Stimulated activated naive B cell treated with anti-CD40 and anti-IgM and Interleukin-4, amounts not matched to agents 10 μg/mL and 1 μg/mL and 100 μg/mL, for 72 hours (primary cell): ENCODE measurements at regions not wholly inside any gene's neighbourhood (a gene's known extent, or its start where the extent isn't known, plus 50 kb on each side); places are given as distances from the start of the nearest gene placed in this dataset.

Experiments used
- ATAC-seq, 2 donors: fragments of 150-1000 bp; cut with Tn5 transposase; replicated peaks; 2 replicates each; pipeline ENCODE4 v1.10.0; 2021; ENCODE audit warnings: moderate library complexity in 1 of 2
- DNase-seq: peaks from one replicate; pipeline ENCODE4 v3.0.0; 2021
- H3K27ac Mint-ChIP-seq: one replicate; pipeline ENCODE4 v1.8.0; 2022; ENCODE audit warnings: mild to moderate bottlenecking, mixed read lengths
- H3K27me3 Mint-ChIP-seq, 2 donors: one replicate each; pipeline ENCODE4 v1.8.0; 2022; ENCODE audit warnings: mixed read lengths in 2 of 2
- H3K36me3 Mint-ChIP-seq, 2 donors: one replicate each; pipeline ENCODE4 v1.8.0; 2022; ENCODE audit warnings: mixed read lengths in 2 of 2, mild to moderate bottlenecking in 1 of 2
- H3K4me1 Mint-ChIP-seq, 2 donors: one replicate each; pipeline ENCODE4 v1.8.0; 2022; ENCODE audit warnings: mixed read lengths in 2 of 2, mild to moderate bottlenecking in 1 of 2
- H3K4me3 Mint-ChIP-seq, 2 donors: one replicate each; pipeline ENCODE4 v1.8.0; 2022; ENCODE audit warnings: mild to moderate bottlenecking in 2 of 2, mixed read lengths in 2 of 2, moderate library complexity in 1 of 2
- H3K9me3 Mint-ChIP-seq, 2 donors: one replicate each; pipeline ENCODE4 v1.8.0; 2022; ENCODE audit warnings: mixed read lengths in 2 of 2, mild to moderate bottlenecking in 1 of 2

DNA sequence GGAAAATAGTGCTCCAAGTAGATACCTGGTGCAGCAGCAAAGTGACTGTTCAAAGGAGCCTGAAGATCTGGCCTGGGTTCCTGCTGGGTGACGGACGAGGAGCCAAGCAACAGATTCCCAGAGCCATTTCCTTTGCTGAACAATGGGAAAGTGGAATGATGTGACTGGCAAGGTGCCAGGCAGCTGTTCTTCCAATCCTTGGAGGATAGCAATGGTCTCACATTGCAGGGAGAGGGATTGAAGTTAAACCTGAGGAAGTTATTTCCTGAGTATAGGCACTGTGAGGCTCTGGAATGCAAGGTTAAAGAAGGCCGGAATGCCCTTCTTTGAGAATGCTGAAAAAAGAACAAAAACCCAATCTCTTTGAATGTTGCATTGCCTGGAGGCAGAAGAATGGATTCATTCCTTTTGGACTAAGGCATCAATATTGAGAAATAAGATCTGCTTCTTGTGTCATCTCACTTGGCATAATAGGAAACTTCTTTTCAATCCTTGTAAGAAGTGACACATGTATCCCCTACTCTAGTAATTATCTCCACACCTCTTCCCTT, 223.8 kb downstream of the BLID start:
- peaks cover 0 to 1% of the 10 kb centered on the region in 2 donors for H3K9me3 Mint-ChIP-seq
- H3K4me3 Mint-ChIP-seq, result no peak overlapping the region
- ATAC-seq (no peak), DNase-seq (no peak)
- no peak overlapping the region for H3K27ac Mint-ChIP-seq
- H3K27me3 Mint-ChIP-seq, result peaks cover 3 to 5% of the 10 kb centered on the region in 2 donors
- no peaks in the 10 kb centered on the region for H3K36me3 Mint-ChIP-seq
- H3K4me1 Mint-ChIP-seq, result no peaks in the 10 kb centered on the region

GRCh38 chr11:121890946-121891515, 225.0 kb downstream of the BLID start:
- H3K9me3 Mint-ChIP-seq, result peaks cover 0 to 1% of the 10 kb centered on the region in 2 donors
- DNase-seq (no peak), ATAC-seq (no peak)
- H3K4me3 Mint-ChIP-seq, result no peak overlapping the region
- H3K36me3 Mint-ChIP-seq, result no peaks in the 10 kb centered on the region
- H3K4me1 Mint-ChIP-seq, result no peaks in the 10 kb centered on the region
- H3K27me3 Mint-ChIP-seq, result peaks cover 0 to 5% of the 10 kb centered on the region in 2 donors
- no peak overlapping the region for H3K27ac Mint-ChIP-seq

- no peaks in the 10 kb centered on the region for H3K36me3 Mint-ChIP-seq
- H3K4me1 Mint-ChIP-seq, result no peaks in the 10 kb centered on the region
- H3K9me3 Mint-ChIP-seq, result peaks cover 0 to 1% of the 10 kb centered on the region in 2 donors
- H3K27ac Mint-ChIP-seq, result no peak overlapping the region
- peaks cover 0 to 5% of the 10 kb centered on the region in 2 donors for H3K27me3 Mint-ChIP-seq
- ATAC-seq, result no peak
- no peak for DNase-seq
- H3K4me3 Mint-ChIP-seq, result no peak overlapping the region
Measured at GRCh38 chr11:121890377-121890776, 225.6 kb downstream of the BLID start.

GRCh38 chr11:121889931-121890330, 226.1 kb downstream of the BLID start:
- ATAC-seq (no peak), DNase-seq (no peak)
- H3K9me3 Mint-ChIP-seq, result peaks cover 0 to 1% of the 10 kb centered on the region in 2 donors
- H3K27ac Mint-ChIP-seq, result no peak overlapping the region
- H3K27me3 Mint-ChIP-seq, result peaks cover 0 to 8% of the 10 kb centered on the region in 2 donors
- H3K4me3 Mint-ChIP-seq, result no peak overlapping the region
- H3K36me3 Mint-ChIP-seq, result no peaks in the 10 kb centered on the region
- no peaks in the 10 kb centered on the region for H3K4me1 Mint-ChIP-seq

DNA sequence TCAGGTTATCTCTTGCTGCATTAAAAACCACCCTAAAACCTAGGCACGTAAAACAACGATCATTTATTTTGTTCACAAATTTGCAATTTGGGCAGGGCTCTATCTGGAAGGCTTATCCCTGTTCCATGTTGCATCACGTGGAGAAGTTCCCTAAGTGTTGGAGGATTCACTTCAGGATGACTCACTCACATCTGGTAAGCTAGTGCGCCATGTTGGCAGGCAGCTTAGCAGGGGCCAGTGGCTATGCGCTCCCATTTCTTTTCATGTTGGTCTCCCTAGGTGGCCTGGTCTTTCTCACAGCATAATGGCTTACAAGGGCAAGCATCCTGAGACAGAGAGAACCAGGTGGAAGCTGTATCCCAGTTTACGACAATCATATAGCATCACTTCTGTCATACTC, 226.8 kb downstream of the BLID start:
- peaks cover 0 to 1% of the 10 kb centered on the region in 2 donors for H3K9me3 Mint-ChIP-seq
- peaks cover 0 to 11% of the 10 kb centered on the region in 2 donors for H3K27me3 Mint-ChIP-seq
- H3K4me1 Mint-ChIP-seq, result no peaks in the 10 kb centered on the region
- no peak for DNase-seq
- no peak overlapping the region for H3K4me3 Mint-ChIP-seq
- no peak overlapping the region for H3K27ac Mint-ChIP-seq
- H3K36me3 Mint-ChIP-seq, result no peaks in the 10 kb centered on the region
- ATAC-seq, result no peak

DNA sequence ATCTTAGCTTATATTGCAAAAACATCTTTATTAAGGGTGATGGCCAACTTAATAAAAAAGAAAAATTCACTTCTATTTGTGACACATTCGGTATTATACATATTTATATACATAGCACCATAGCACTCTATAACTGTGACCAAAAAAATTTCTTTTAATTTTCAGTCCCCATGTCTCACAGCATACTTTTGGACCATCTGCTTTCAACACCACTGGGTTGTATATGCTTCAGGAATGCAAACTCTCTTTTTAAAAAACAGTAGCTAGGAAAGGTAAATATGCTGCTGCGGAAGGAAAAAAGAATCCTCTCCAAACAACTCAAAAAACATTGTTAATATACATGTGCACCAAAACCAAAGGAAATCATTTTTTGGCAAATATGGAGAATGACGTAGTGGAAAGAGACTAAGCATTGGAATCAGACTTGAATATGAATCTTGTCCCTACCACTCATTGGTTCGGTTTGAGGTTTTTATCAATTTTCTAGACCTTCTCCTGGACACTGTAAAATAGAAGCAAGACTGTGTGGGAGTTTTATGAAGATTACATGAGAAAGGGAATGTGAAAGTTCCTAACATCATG, 227.9 kb downstream of the BLID start:
- DNase-seq, result no peak
- ATAC-seq, result no peak
- Mint-ChIP-seq H3K4me1 (no peaks in the 10 kb centered on the region), H3K4me3 (no peak overlapping the region), H3K27ac (peak overlapping the region; percentile 51), H3K27me3 (peaks cover 0 to 6% of the 10 kb centered on the region in 2 donors), H3K9me3 (no peaks in the 10 kb centered on the region), H3K36me3 (no peaks in the 10 kb centered on the region)

DNA sequence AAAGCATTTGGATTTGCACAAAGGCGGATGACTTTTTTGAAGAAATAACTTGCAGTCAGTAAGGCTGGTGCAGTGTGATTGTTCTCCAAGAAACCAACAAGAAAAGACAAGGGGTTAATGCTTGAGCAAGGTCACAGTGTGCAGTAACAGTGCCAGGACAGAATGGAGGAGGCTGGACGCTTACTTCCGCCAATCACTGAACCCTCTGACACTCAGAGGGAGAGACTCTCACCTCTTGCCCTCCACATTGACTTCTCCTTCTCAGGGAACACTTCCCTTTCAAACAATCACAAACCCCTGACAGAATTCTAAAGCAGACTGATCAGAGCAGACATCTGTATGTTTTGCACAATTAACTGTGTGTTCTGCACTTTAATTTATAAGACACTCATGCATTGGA, 228.4 kb downstream of the BLID start:
- H3K4me3 Mint-ChIP-seq, result no peak overlapping the region
- no peaks in the 10 kb centered on the region for H3K9me3 Mint-ChIP-seq
- H3K27me3 Mint-ChIP-seq, result peaks cover 0 to 6% of the 10 kb centered on the region in 2 donors
- no peaks in the 10 kb centered on the region for H3K36me3 Mint-ChIP-seq
- H3K27ac Mint-ChIP-seq, result peak overlapping the region; percentile 51
- DNase-seq, result no peak
- H3K4me1 Mint-ChIP-seq, result no peaks in the 10 kb centered on the region
- ATAC-seq, result no peak

- Mint-ChIP-seq H3K4me1 (no peaks in the 10 kb centered on the region), H3K9me3 (no peaks in the 10 kb centered on the region), H3K27ac (no peak overlapping the region), H3K4me3 (no peak overlapping the region), H3K27me3 (peaks cover 0 to 6% of the 10 kb centered on the region in 2 donors), H3K36me3 (no peaks in the 10 kb centered on the region)
- ATAC-seq, result no peak
- DNase-seq, result no peak
Measured at GRCh38 chr11:121886996-121887395, 229.0 kb downstream of the BLID start.

DNA sequence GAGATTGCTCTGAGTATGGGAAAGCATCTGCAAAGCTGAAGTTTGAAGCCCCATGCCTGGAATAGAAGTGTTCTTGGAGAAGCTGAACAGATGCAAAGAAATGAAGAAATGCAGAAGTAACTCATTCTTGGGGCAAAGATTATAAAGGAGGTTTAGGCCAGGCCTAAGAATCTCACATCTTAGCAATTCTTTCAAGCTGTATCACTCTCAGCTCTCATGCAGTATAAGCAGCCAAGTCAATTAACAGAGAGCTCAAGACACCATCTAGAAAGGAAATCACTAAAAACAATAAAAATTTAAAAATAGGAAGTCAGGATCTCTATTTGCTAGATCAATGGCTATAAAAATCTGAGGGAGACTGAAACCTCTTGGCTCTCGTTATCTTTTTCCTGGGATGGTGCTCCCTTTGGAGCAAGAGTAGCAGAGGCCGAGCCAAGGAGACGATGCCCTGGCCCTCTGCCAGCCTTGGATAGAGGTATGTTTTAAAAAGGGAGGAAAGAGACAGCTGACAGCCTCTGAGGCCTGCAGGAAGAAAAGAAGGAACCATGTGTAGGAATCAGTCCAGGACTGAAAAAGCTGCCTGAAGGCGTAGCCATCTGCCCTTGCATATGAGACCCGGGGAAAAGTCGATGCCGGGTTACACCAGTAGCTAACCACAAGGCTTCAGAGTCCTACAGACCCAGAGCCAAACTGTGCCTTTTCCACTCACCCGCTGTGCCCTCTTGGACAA, 229.8 kb downstream of the BLID start:
- Mint-ChIP-seq H3K4me1 (no peaks in the 10 kb centered on the region), H3K9me3 (no peaks in the 10 kb centered on the region), H3K4me3 (no peak overlapping the region), H3K27ac (no peak overlapping the region), H3K36me3 (no peaks in the 10 kb centered on the region), H3K27me3 (peaks cover 0 to 6% of the 10 kb centered on the region in 2 donors)
- ATAC-seq (no peak), DNase-seq (no peak)

- H3K27me3 Mint-ChIP-seq, result peaks cover under 1 to 6% of the 10 kb centered on the region in 2 donors
- H3K27ac Mint-ChIP-seq, result no peak overlapping the region
- DNase-seq, result no peak
- no peaks in the 10 kb centered on the region for H3K36me3 Mint-ChIP-seq
- no peaks in the 10 kb centered on the region for H3K4me1 Mint-ChIP-seq
- ATAC-seq, result no peak
- H3K9me3 Mint-ChIP-seq, result no peaks in the 10 kb centered on the region
- no peak overlapping the region for H3K4me3 Mint-ChIP-seq
Measured at GRCh38 chr11:121884626-121885025, 231.4 kb downstream of the BLID start.

- ATAC-seq (no peak), DNase-seq (no peak)
- H3K4me1 Mint-ChIP-seq, result no peaks in the 10 kb centered on the region
- H3K27ac Mint-ChIP-seq, result no peak overlapping the region
- H3K4me3 Mint-ChIP-seq, result no peak overlapping the region
- H3K36me3 Mint-ChIP-seq, result no peaks in the 10 kb centered on the region
- H3K9me3 Mint-ChIP-seq, result peaks cover 0 to 1% of the 10 kb centered on the region in 2 donors
- H3K27me3 Mint-ChIP-seq, result peaks cover 5 to 19% of the 10 kb centered on the region in 2 donors
Measured at GRCh38 chr11:121881806-121882205, 234.2 kb downstream of the BLID start.

DNA sequence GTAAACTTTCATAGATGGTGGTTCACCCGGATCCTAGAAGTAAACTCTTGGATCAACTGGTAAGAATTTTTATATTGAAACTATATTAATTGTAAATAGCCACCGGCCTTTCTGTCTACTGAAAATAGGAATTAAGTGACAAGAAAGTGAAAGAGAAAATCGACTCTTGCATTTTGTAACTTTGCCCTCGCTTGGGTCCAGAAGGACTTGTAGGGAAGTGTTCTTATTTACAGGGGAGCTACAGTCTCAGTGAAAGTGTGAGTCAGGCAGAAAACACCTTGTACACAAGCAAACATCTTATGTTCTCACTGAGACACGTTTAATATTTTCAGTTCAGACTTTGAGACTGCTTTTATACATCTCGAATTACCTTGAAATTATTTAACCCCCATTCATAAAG, 238.9 kb downstream of the BLID start:
- H3K27ac Mint-ChIP-seq, result no peak overlapping the region
- H3K36me3 Mint-ChIP-seq, result no peaks in the 10 kb centered on the region
- no peaks in the 10 kb centered on the region for H3K4me1 Mint-ChIP-seq
- no peak for DNase-seq
- no peak for ATAC-seq
- H3K4me3 Mint-ChIP-seq, result no peak overlapping the region
- H3K9me3 Mint-ChIP-seq, result peaks cover 0 to 3% of the 10 kb centered on the region in 2 donors
- H3K27me3 Mint-ChIP-seq, result peaks cover 5 to 16% of the 10 kb centered on the region in 2 donors

GRCh38 chr11:121873766-121874165, 242.2 kb downstream of the BLID start:
- Mint-ChIP-seq H3K4me3 (no peak overlapping the region), H3K36me3 (no peaks in the 10 kb centered on the region), H3K27ac (no peak overlapping the region), H3K4me1 (no peaks in the 10 kb centered on the region), H3K9me3 (peaks cover 0 to 1% of the 10 kb centered on the region in 2 donors), H3K27me3 (peaks cover 0 to 12% of the 10 kb centered on the region in 2 donors)
- ATAC-seq (no peak), DNase-seq (no peak)

- no peak for ATAC-seq
- DNase-seq, result no peak
- H3K27me3 Mint-ChIP-seq, result peaks cover 0 to 5% of the 10 kb centered on the region in 2 donors
- no peak overlapping the region for H3K27ac Mint-ChIP-seq
- no peaks in the 10 kb centered on the region for H3K36me3 Mint-ChIP-seq
- H3K9me3 Mint-ChIP-seq, result peaks cover 0 to 1% of the 10 kb centered on the region in 2 donors
- no peak overlapping the region for H3K4me3 Mint-ChIP-seq
- no peaks in the 10 kb centered on the region for H3K4me1 Mint-ChIP-seq
Measured at GRCh38 chr11:121872356-121872755, 243.7 kb downstream of the BLID start.
